Pancreas (tissue), 10 donors: ENCODE measurements at regions not wholly inside any gene's neighbourhood (a gene's known extent, or its start where the extent isn't known, plus 50 kb on each side); places are given as distances from the start of the nearest gene placed in this dataset.
A peak's percentile ranks its signal among the peaks of the same experiment; 100 is the strongest.

Experiments used
- ATAC-seq, 4 donors: fragments of 200-7000 bp; cut with Tn5 transposase; one replicate each; pipeline versions ENCODE4 v1.8.0 to v1.9.1; 2020; ENCODE audit warnings: mild to moderate bottlenecking in 4 of 4, moderate library complexity in 4 of 4
- DNase-seq, 6 donors: peaks; one replicate each; pipeline ENCODE4 v3.0.0-alpha.2; 2020
- FAIRE-seq: peaks from 2 replicates; lab custom pipeline; 2012; peaks lifted over from hg19 to GRCh38; lab: Jason Lieb, UNC
- H3K27ac ChIP-seq, 4 donors: fragments of 200-600 bp; sonication (generic); 1 replicate in 3 of 4; 2 replicates in 1 of 4; pipeline versions ENCODE4 v1.5.0 to v1.8.0; 2020
- H3K27me3 ChIP-seq, 4 donors: fragments of 200-600 bp; one replicate each; pipeline ENCODE4 v1.8.0; 2021
- H3K36me3 ChIP-seq, 3 donors: fragments of 200-600 bp; sonication (generic) in 1 of 3; one replicate each; pipeline versions ENCODE4 v1.5.0 to v1.8.0; 2020 to 2021
- H3K4me1 ChIP-seq, 3 donors: fragments of 200-600 bp; one replicate each; pipeline ENCODE4 v1.8.0; 2021
- H3K4me3 ChIP-seq, 4 donors: fragments of 200-600 bp; sonication (generic) in 2 of 4; one replicate each; pipeline versions ENCODE4 v1.5.0 to v1.8.0; 2020 to 2021
- H3K9me3 ChIP-seq, 4 donors: fragments of 200-600 bp; one replicate each; pipeline ENCODE4 v1.8.0; 2021
- WGBS, 2 donors: extraction: QIAGEN DNeasy Blood & Tissue Kit; methylation state at CpG; one replicate each; pipeline ENCODE4 v1.1.7; 2013; 5-methylcytosine and 5-hydroxymethylcytosine counted together
- intact Hi-C, 3 donors: fragments of 100-400 bp; cut with DNase I; formaldehyde crosslinking; loops; one replicate each; pipeline versions ENCODE4 v1.11.1 to v1.14.2; 2022
- TF ChIP-seq, protein P1 (sequence below), 4 donors: fragments of 200-600 bp; sonication (generic) in 3 of 4; IDR thresholded peaks; one replicate each; pipeline versions ENCODE4 v1.5.0 to v1.8.0; 2021; ENCODE audit warnings: antibody characterized with exemption in 4 of 4
- donor health status: healthy with polysubstance abuse.
- donor health status: DM: no; HTN: no; CAD: no; lungs with moderate emphysema.
- donor health status: DM: no; HTN: no; CAD: no.
- donor health status: control.
- donor health status: control.
- donor health status: Bipolar disorder and iron deficiency.
- donor health status: DM: yes; HTN: yes; CAD: no.
- donor health status: DM: no; HTN: no; CAD: no.
- donor health status: DM: no; HTN: no; CAD: no.
- donor health status: DM: yes; HTN: yes; CAD: no.

DNA sequence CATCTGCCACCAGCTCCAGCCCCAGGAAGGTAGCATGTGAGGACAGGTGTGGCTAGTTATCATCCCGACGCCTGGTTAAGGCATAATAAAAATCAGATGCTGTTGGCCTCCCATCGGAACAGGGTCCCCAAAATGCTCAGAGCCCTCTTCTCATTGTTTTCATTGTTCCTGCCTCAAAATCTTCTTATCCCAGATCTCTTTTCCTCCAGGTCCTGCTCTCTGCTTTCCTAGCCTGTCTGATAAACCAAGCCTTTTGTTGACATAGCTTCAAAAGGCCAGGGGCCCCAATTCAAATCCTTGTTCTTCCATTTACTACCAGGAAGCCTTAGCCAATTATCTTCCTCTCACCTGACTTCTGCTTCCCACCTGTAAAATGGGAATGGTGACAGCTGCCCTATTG, 130.1 kb upstream of the ADRA1B start:
- no peak for DNase-seq
- FAIRE-seq: no peak
- Histone ChIP-seq H3K4me3 (no peak overlapping the region), H3K27ac (no peak overlapping the region), H3K4me1 (no peaks in the 10 kb centered on the region), H3K27me3 (no peaks in the 10 kb centered on the region), H3K36me3 (no peaks in the 10 kb centered on the region), H3K9me3 (no peaks in the 10 kb centered on the region)
- 63 to 75% methylated on average over 3 of the region's 3 CpGs for WGBS, 2 donors
- ATAC-seq: no peak
- intact Hi-C loops: no loop called here
- TF ChIP-seq, protein P1, sequence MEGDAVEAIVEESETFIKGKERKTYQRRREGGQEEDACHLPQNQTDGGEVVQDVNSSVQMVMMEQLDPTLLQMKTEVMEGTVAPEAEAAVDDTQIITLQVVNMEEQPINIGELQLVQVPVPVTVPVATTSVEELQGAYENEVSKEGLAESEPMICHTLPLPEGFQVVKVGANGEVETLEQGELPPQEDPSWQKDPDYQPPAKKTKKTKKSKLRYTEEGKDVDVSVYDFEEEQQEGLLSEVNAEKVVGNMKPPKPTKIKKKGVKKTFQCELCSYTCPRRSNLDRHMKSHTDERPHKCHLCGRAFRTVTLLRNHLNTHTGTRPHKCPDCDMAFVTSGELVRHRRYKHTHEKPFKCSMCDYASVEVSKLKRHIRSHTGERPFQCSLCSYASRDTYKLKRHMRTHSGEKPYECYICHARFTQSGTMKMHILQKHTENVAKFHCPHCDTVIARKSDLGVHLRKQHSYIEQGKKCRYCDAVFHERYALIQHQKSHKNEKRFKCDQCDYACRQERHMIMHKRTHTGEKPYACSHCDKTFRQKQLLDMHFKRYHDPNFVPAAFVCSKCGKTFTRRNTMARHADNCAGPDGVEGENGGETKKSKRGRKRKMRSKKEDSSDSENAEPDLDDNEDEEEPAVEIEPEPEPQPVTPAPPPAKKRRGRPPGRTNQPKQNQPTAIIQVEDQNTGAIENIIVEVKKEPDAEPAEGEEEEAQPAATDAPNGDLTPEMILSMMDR (IDR thresholded peaks at IDR 0.05): no peak

DNA sequence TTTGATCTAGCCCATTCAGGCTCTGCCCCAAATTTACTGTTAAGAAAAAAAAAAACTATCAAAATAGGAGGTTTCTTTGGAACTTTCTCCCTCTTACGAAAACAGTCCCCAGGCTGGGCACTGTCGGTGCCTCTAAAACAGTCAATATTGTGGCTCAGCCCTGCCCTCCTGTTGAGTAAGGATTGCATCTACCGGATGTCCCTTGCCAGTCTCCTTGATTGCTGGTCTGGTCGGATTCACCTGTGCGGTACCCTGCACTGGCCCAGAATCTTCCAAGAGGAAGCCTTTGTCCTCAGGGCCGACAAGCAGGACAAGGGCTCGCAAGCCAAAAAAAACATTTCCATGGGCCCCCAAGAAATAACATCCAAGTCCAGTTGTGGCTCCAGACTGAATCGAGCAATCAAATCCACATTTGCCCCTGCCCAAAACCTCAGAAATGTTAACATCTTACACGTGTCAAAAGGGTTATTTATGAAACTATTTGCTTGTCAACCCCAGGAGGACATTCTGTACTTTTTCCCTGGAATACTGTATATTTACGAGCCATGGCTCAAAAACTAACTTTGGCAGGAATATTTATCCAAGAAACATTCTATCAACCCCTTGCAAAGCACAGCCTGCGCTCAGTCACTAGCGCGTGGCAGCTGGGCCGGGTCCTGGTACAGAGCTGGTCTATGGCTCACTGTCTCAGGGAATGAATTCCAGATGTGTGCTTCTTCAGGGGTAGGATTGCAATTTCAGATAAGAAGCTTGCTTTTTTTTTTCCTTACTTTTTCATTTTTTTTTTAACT, 129.2 kb upstream of the ADRA1B start:
- ATAC-seq (peak in 1 of 4 donors; percentile 35), FAIRE-seq (no peak), DNase-seq (no peak)
- Histone ChIP-seq H3K9me3 (no peaks in the 10 kb centered on the region), H3K27me3 (no peaks in the 10 kb centered on the region), H3K4me3 (no peak overlapping the region), H3K27ac (no peak overlapping the region), H3K4me1 (no peaks in the 10 kb centered on the region), H3K36me3 (no peaks in the 10 kb centered on the region)
- intact Hi-C loops: no loop called here
- 68 to 76% methylated on average over 14 of the region's 14 CpGs for WGBS, 2 donors
- TF ChIP-seq, protein P1 (IDR thresholded peaks at IDR 0.05): no peak

DNA sequence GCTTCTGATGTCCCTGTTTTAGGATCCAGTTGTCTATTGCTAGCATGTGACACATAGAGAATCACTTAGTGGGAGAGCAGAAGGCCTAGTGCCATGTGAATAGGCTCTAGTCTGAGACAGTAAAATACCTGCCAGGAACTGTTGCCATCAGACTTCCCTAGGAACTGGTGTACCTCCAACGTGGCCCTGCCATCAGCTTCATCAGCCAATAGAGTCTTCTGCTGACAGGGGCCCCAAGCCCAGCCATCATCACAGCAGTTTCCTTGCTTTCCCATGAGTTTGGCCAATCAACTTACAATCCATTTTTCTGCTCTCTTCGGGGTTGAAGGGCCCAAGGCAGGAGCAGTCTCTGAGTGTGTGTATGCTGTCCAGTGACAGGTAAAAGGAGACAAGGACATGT, 128.4 kb upstream of the ADRA1B start:
- H3K4me1 ChIP-seq: no peaks in the 10 kb centered on the region
- H3K4me3 ChIP-seq: no peak overlapping the region
- intact Hi-C loops: no loop called here
- DNase-seq (no peak), ATAC-seq (no peak), FAIRE-seq (no peak)
- H3K27ac ChIP-seq: no peak overlapping the region
- TF ChIP-seq, protein P1 (IDR thresholded peaks at IDR 0.05): no peak
- no peaks in the 10 kb centered on the region for H3K27me3 ChIP-seq
- WGBS, 2 donors: 32 to 40% methylated on average over 2 of the region's 2 CpGs
- H3K36me3 ChIP-seq: no peaks in the 10 kb centered on the region
- no peaks in the 10 kb centered on the region for H3K9me3 ChIP-seq

DNA sequence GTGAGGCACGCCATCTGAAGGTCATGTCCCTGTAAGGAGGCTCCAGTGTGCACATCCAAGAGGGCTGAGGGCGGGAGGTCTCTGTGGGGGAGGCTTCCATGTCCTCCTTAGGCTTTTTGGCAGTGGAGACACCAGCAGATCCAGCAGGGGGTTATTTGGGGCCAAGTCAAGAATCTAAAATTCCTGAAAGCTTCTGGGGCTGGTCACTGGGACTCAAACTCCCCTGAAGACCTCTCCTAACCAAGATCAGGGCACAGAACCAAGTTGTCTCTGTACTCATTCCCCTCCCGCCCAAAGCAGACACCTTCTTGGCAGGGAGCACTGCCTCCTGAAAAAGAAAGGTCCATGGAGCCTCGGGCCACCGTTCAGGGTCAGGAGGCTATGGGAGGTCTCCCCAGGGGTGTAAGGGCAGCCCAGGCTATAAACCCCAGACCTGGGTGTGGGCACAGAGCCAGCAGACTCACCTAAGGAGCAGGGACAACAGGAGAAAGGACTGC, 127.4 kb upstream of the ADRA1B start:
- intact Hi-C loops: no loop called here
- Histone ChIP-seq H3K27ac (no peak overlapping the region), H3K27me3 (no peaks in the 10 kb centered on the region), H3K4me1 (no peaks in the 10 kb centered on the region), H3K4me3 (no peak overlapping the region), H3K36me3 (no peaks in the 10 kb centered on the region), H3K9me3 (no peaks in the 10 kb centered on the region)
- ATAC-seq (no peak), FAIRE-seq (no peak), DNase-seq (peak in 2 of 6 donors; percentile 32 to 47)
- 54 to 70% methylated on average over 5 of the region's 5 CpGs for WGBS, 2 donors
- TF ChIP-seq, protein P1 (IDR thresholded peaks at IDR 0.05): no peak

DNA sequence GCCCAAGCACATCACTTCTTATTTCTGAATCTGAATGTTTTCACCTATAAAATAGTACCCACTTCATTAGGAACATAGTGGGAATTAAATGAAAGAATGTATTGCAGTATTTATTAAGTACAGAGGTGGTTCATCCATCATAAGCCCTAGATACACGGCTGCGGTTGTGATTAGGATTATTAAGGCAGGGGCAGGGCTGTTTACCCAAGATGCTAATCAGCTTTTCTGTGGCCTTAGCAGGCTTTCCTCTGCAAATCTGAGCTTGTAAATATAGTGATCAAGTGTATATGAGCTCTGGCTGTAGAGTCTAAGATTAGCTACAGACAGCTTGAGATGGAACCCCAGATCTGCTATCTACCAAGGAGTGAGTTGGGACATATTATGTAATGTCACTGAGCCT, 124.1 kb upstream of the ADRA1B start:
- DNase-seq (no peak), FAIRE-seq (no peak), ATAC-seq (no peak)
- TF ChIP-seq, protein P1 (IDR thresholded peaks at IDR 0.05): no peak
- intact Hi-C loops: no loop called here
- Histone ChIP-seq H3K4me1 (no peaks in the 10 kb centered on the region), H3K27me3 (no peaks in the 10 kb centered on the region), H3K4me3 (no peak overlapping the region), H3K9me3 (no peaks in the 10 kb centered on the region), H3K36me3 (no peaks in the 10 kb centered on the region), H3K27ac (no peak overlapping the region)
- 24 to 28% methylated on average over 2 of the region's 2 CpGs for WGBS, 2 donors
